ENCODE measurements at regions not wholly inside any gene's neighbourhood (a gene's known extent, or its start where the extent isn't known, plus 50 kb on each side); places are given as distances from the start of the nearest gene placed in this dataset.

GRCh38 chr16:9436175-9436574 is 344.7 kb downstream of the HAPSTR1 start:
- FAIRE-seq = no peak

GRCh38 chr16:9437115-9437514 is 345.7 kb downstream of the HAPSTR1 start:
- FAIRE-seq (no peak), DNase-seq (ENCODE audit: insufficient read length, low spot score) (no peak)
- TF ChIP-seq PAX5 (IDR thresholded peaks at IDR 0.05; ENCODE audit: insufficient read depth, low read length, severe bottlenecking) (no peak), POU2F2 (IDR thresholded peaks at IDR 0.05; ENCODE audit: low read depth, low read length) (no peak), SPI1 (IDR thresholded peaks at IDR 0.05; ENCODE audit: low read depth, low read length) (no peak), POLR2AphosphoS5 (IDR thresholded peaks at IDR 0.05; ENCODE audit: low read depth, low read length) (no peak), POLR2A (IDR thresholded peaks at IDR 0.05; ENCODE audit: low read depth, low read length) (no peak), TAF1 (IDR thresholded peaks at IDR 0.05; ENCODE audit: low read depth, low read length) (no peak)

More at GRCh38 chr16:9436175-9436574, 344.7 kb downstream of the HAPSTR1 start:
- TF ChIP-seq TAF1 (IDR thresholded peaks at IDR 0.05; ENCODE audit: low read depth, low read length) = no peak
- DNase-seq (ENCODE audit: insufficient read length, low spot score) = no peak

DNA sequence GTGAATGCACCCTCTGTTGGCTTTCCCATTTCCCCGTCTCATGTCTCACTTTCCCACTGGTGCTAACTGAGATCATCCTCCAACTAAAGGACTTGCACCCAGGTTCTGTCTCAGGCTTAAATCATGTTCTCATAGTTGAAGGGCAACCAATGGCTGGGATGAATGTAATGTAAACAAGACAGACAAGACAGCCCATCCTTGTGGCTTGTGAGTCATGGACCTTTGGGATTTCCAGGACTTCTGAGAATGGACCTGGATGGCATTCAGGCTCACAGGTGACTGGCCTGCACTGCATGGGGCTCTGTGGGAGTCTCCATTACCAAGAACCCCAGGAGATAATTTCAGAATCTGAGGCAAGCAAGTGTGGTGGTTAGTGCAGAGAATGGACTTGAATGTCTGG is 347.5 kb downstream of the HAPSTR1 start:
- no peak for FAIRE-seq

DNA sequence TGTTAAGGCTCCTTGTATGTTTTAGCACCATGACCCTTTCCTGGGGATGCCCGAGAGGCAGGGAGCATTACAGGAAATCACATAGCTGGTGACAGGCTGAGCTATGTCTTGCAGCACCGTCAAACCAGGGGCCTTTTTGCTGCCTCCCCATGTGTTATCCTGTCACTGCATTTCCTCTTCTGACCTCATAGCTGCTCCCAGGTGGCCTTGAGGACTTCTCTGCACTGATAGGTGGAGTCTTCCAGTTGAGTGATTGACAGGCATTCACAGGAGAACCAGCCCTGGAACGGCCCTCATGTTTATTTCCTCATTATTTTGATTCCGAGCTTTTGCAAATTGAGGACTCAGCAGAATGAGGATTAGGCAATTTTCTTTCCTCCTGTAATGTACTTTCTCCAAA is 349.6 kb downstream of the HAPSTR1 start:
- no peak for FAIRE-seq
- DNase-seq (ENCODE audit: insufficient read length, low spot score) = no peak
- no peak for TF ChIP-seq POLR2AphosphoS5 (IDR thresholded peaks at IDR 0.05; ENCODE audit: low read depth, low read length)
- no peak for TF ChIP-seq POLR2A (IDR thresholded peaks at IDR 0.05; ENCODE audit: low read depth, low read length)
- TF ChIP-seq SPI1 (IDR thresholded peaks at IDR 0.05; ENCODE audit: low read depth, low read length) = no peak
- TF ChIP-seq PAX5 (IDR thresholded peaks at IDR 0.05; ENCODE audit: insufficient read depth, low read length, severe bottlenecking) = no peak

More for the DNA sequence above, 347.5 kb downstream of the HAPSTR1 start:
- TF ChIP-seq POU2F2 (IDR thresholded peaks at IDR 0.05; ENCODE audit: low read depth, low read length) = no peak
- no peak for TF ChIP-seq PAX5 (IDR thresholded peaks at IDR 0.05; ENCODE audit: insufficient read depth, low read length, severe bottlenecking)
- no peak for TF ChIP-seq TAF1 (IDR thresholded peaks at IDR 0.05; ENCODE audit: low read depth, low read length)
- DNase-seq (ENCODE audit: insufficient read length, low spot score) = no peak

DNA sequence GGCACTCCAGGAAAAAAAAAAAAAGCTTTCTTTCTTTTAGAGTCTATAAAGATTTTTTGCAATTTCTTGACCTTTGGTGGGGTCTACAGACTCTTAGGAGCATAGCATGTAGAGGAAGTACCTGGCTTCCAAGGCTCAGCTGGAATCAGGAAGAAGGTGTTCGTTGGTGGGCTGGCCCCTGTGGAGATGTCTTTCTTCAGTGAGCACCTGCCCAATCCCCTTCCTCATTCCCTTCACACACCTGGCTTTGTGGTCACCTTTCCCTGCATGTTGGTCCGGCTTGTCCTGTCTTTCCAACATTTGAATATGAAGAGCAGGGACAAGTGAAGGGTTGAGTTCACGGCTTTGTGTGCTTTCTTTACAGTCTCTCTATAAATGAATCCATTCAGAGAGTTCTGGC is 352.4 kb downstream of the HAPSTR1 start:
- DNase-seq (ENCODE audit: insufficient read length, low spot score) (no peak), FAIRE-seq (no peak)
- TF ChIP-seq TAF1 (IDR thresholded peaks at IDR 0.05; ENCODE audit: low read depth, low read length) (no peak), POLR2AphosphoS5 (IDR thresholded peaks at IDR 0.05; ENCODE audit: low read depth, low read length) (no peak), SPI1 (IDR thresholded peaks at IDR 0.05; ENCODE audit: low read depth, low read length) (no peak), POLR2A (IDR thresholded peaks at IDR 0.05; ENCODE audit: low read depth, low read length) (no peak), PAX5 (IDR thresholded peaks at IDR 0.05; ENCODE audit: insufficient read depth, low read length, severe bottlenecking) (no peak), POU2F2 (IDR thresholded peaks at IDR 0.05; ENCODE audit: low read depth, low read length) (no peak)

DNA sequence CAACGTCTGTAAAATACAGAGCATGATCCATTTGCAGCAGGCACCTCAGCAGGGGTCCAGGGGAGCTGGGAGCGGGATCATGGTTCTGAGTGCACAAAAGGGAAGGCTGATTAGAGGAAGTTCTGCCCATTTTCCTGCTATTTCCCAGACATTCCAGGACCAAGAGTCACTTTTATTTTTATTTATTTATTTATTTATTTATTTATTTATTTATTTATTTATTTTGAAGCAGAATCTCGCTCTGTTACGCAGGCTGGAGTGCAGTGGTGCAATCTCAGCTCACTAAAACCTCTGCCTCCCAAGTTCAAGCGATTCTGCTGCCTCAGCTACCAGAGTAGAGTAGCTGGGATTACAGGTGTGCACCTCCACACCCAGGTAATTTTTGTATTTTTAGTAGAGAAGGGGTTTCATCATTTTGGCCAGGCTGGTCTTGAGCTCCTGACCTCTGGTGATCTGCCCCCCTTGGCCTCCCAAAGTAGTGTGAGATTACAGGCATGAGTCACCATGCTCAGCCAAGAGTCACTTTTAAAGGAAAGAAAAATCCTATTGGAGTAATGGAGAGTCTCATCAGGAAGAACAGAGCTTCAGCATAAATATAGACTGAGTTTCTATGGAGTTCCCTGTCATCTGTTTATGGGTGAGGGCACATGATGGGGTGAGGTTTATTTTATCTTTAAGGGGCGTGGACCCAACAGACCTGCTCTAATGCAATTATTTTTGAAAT is 355.2 kb downstream of the HAPSTR1 start:
- FAIRE-seq (no peak), DNase-seq (ENCODE audit: insufficient read length, low spot score) (no peak)
- TF ChIP-seq POLR2A (IDR thresholded peaks at IDR 0.05; ENCODE audit: low read depth, low read length) (no peak), TAF1 (IDR thresholded peaks at IDR 0.05; ENCODE audit: low read depth, low read length) (no peak), PAX5 (IDR thresholded peaks at IDR 0.05; ENCODE audit: insufficient read depth, low read length, severe bottlenecking) (no peak), POLR2AphosphoS5 (IDR thresholded peaks at IDR 0.05; ENCODE audit: low read depth, low read length) (no peak), SPI1 (IDR thresholded peaks at IDR 0.05; ENCODE audit: low read depth, low read length) (no peak), POU2F2 (IDR thresholded peaks at IDR 0.05; ENCODE audit: low read depth, low read length) (no peak)

DNA sequence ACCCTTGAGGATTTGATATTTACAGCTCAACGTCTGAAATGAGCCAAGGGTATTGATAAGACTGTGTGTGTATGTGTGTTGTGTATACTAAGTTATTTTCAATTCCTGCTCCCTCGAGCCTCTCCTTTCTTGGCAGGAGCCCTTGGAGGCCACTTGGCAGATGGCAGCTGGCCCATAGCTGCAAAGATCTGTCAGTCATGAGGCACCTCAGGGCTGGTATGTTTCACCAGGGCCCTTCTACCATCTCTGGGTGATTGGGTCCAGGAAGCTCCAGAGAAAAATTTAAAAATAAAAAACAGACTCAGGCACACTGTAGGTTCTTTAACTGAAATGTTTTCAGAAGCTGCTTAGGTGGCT is 355.7 kb downstream of the HAPSTR1 start:
- FAIRE-seq (no peak), DNase-seq (ENCODE audit: insufficient read length, low spot score) (no peak)
- TF ChIP-seq PAX5 (IDR thresholded peaks at IDR 0.05; ENCODE audit: insufficient read depth, low read length, severe bottlenecking) (no peak), SPI1 (IDR thresholded peaks at IDR 0.05; ENCODE audit: low read depth, low read length) (no peak), POLR2AphosphoS5 (IDR thresholded peaks at IDR 0.05; ENCODE audit: low read depth, low read length) (no peak), POU2F2 (IDR thresholded peaks at IDR 0.05; ENCODE audit: low read depth, low read length) (no peak), TAF1 (IDR thresholded peaks at IDR 0.05; ENCODE audit: low read depth, low read length) (no peak), POLR2A (IDR thresholded peaks at IDR 0.05; ENCODE audit: low read depth, low read length) (no peak)

GRCh38 chr16:9447699-9448098 is 356.3 kb downstream of the HAPSTR1 start:
- no peak for DNase-seq (ENCODE audit: insufficient read length, low spot score)
- no peak for FAIRE-seq
- TF ChIP-seq POU2F2 (IDR thresholded peaks at IDR 0.05; ENCODE audit: low read depth, low read length) = no peak
- TF ChIP-seq SPI1 (IDR thresholded peaks at IDR 0.05; ENCODE audit: low read depth, low read length) = no peak
- no peak for TF ChIP-seq POLR2AphosphoS5 (IDR thresholded peaks at IDR 0.05; ENCODE audit: low read depth, low read length)
- no peak for TF ChIP-seq TAF1 (IDR thresholded peaks at IDR 0.05; ENCODE audit: low read depth, low read length)

GRCh38 chr16:9449597-9449996 is 358.2 kb downstream of the HAPSTR1 start:
- no peak for FAIRE-seq
- no peak for DNase-seq (ENCODE audit: insufficient read length, low spot score)
- TF ChIP-seq POU2F2 (IDR thresholded peaks at IDR 0.05; ENCODE audit: low read depth, low read length) (no peak), TAF1 (IDR thresholded peaks at IDR 0.05; ENCODE audit: low read depth, low read length) (no peak), POLR2AphosphoS5 (IDR thresholded peaks at IDR 0.05; ENCODE audit: low read depth, low read length) (no peak), POLR2A (IDR thresholded peaks at IDR 0.05; ENCODE audit: low read depth, low read length) (no peak), PAX5 (IDR thresholded peaks at IDR 0.05; ENCODE audit: insufficient read depth, low read length, severe bottlenecking) (no peak)

DNA sequence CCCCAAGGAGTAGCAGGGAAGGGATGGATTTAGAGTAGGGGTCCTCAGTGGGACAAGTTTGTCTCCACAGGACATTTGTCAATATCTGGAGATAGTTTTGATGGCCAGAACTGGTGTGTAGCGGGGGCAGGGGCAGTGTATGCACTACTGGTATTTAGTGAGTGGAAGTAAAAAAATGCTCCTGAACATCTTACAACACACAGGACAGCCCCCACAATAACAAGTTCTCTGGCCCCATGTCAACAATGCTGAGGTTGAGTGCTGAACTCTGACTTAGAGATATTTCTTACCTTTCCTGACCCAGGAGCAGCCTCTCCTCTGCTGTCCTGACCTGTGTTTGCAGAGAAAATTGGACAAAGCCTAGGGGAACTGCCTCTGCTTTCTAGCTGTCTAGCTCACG is 365.8 kb downstream of the HAPSTR1 start:
- FAIRE-seq (no peak), DNase-seq (ENCODE audit: insufficient read length, low spot score) (no peak)
- TF ChIP-seq POLR2A (IDR thresholded peaks at IDR 0.05; ENCODE audit: low read depth, low read length) = no peak

- FAIRE-seq = no peak
- no peak for TF ChIP-seq POLR2AphosphoS5 (IDR thresholded peaks at IDR 0.05; ENCODE audit: low read depth, low read length)
- TF ChIP-seq POU2F2 (IDR thresholded peaks at IDR 0.05; ENCODE audit: low read depth, low read length) = no peak
- no peak for TF ChIP-seq PAX5 (IDR thresholded peaks at IDR 0.05; ENCODE audit: insufficient read depth, low read length, severe bottlenecking)
- no peak for TF ChIP-seq SPI1 (IDR thresholded peaks at IDR 0.05; ENCODE audit: low read depth, low read length)
- DNase-seq (ENCODE audit: insufficient read length, low spot score) = no peak
Measured at GRCh38 chr16:9458816-9459215, 367.4 kb downstream of the HAPSTR1 start.

All from GM12891 (cell line).